Panc1 (cell line): ENCODE measurements at regions not wholly inside any gene's neighbourhood (a gene's known extent, or its start where the extent isn't known, plus 50 kb on each side); places are given as distances from the start of the nearest gene placed in this dataset.

Experiments
- ATAC-seq: fragments of 200-7000 bp; cut with Tn5 transposase; 2 replicates; pipeline ENCODE4 v1.9.1; 2020; ENCODE audit warnings: mild to moderate bottlenecking, moderate library complexity
- BruUV-seq: library from RNA; stranded (reverse); fragments of 400-500 nt; replicated peaks from 2 replicates; lab custom pipeline; 2021; lab: Mats Ljungman, UMichigan
- CTCF ChIA-PET: fragments of 300-600 bp; sonication (Branson Sonifier 250); formaldehyde crosslinking; loops from one replicate; lab custom pipeline; 2022; ENCODE audit warnings: antibody characterized with exemption; lab: Charles Lee
- POLR2A ChIA-PET: fragments of 300-600 bp; sonication (Branson Sonifier 250); formaldehyde crosslinking; loops from one replicate; lab custom pipeline; 2022; ENCODE audit warnings: antibody characterized with exemption; lab: Charles Lee
- DNase-seq: peaks from one replicate; pipeline ENCODE4 v3.0.0-alpha.2; 2010; ENCODE audit warnings: low read depth, low spot score
- H3K27ac ChIP-seq: 2 replicates; pipeline ENCODE4 v1.5.1; 2011; ENCODE audit warnings: mild to moderate bottlenecking, low read length, inconsistent platforms
- H3K27me3 ChIP-seq: fragments of 200-500 bp; sonication (Bioruptor generic); 2 replicates; pipeline ENCODE4 v1.6.0; 2014; ENCODE audit warnings: low read length, inconsistent platforms; ENCODE audit not compliant: control insufficient read depth, insufficient read depth
- H3K36me3 ChIP-seq: fragments of 200-500 bp; sonication (Bioruptor generic); 2 replicates; pipeline ENCODE4 v1.5.1; 2014; ENCODE audit warnings: inconsistent platforms, mild to moderate bottlenecking, low read length, moderate library complexity; ENCODE audit not compliant: control insufficient read depth, insufficient read depth
- H3K4me1 ChIP-seq: 2 replicates; pipeline ENCODE4 v1.5.1; 2011; ENCODE audit warnings: inconsistent platforms, mild to moderate bottlenecking, low read length, moderate library complexity; ENCODE audit not compliant: control insufficient read depth, insufficient read depth
- H3K4me3 ChIP-seq, 2 experiments: 2 replicates each; pipeline ENCODE4 v1.5.1; 2011 to 2012; ENCODE audit warnings: low read depth in 2 of 2, low read length in 2 of 2, mild to moderate bottlenecking in 2 of 2, inconsistent platforms in 1 of 2, moderate library complexity in 1 of 2
- H3K9me3 ChIP-seq: fragments of 200-500 bp; sonication (Bioruptor generic); 2 replicates; pipeline ENCODE4 v1.5.1; 2014; ENCODE audit warnings: low read depth, mild to moderate bottlenecking, inconsistent platforms, low read length, moderate library complexity; ENCODE audit not compliant: control insufficient read depth, insufficient read depth
- CTCF ChIP-seq: fragments of 450-650 bp; IDR thresholded peaks from 2 replicates; pipeline ENCODE4 v1.5.1; 2017; ENCODE audit warnings: mild to moderate bottlenecking
- POLR2AphosphoS5 ChIP-seq: IDR thresholded peaks from 2 replicates; pipeline ENCODE4 v1.6.1; 2012; ENCODE audit warnings: mild to moderate bottlenecking, low read depth, low read length, moderate library complexity
- REST ChIP-seq, 2 experiments: IDR thresholded peaks; 2 replicates each; pipeline ENCODE4 v1.6.1; 2011 to 2012; ENCODE audit warnings: low read depth in 2 of 2, control low read depth in 1 of 2, low read length in 1 of 2, mild to moderate bottlenecking in 1 of 2, moderate library complexity in 1 of 2; ENCODE audit not compliant: insufficient read depth in 1 of 2
- SIN3A ChIP-seq: IDR thresholded peaks from 2 replicates; pipeline ENCODE4 v1.6.1; 2012; ENCODE audit warnings: low read depth, mild to moderate bottlenecking, low read length, moderate library complexity, borderline replicate concordance; ENCODE audit not compliant: insufficient read depth
- TCF7L2 ChIP-seq: IDR thresholded peaks from 2 replicates; pipeline ENCODE4 v1.6.1; 2011; ENCODE audit warnings: mild to moderate bottlenecking, low read depth, low read length, inconsistent platforms
- in situ Hi-C: cut with HindIII; loops from 2 replicates; pipeline ENCODE4 v1.10.0; 2016; ENCODE audit warnings: low sequenced_read_pairs, low pct_unique_long_range_greater_than_20kb
- intact Hi-C: fragments of 100-400 bp; cut with micrococcal nuclease; formaldehyde crosslinking; loops from one replicate; pipeline ENCODE4 v1.10.0; 2022; ENCODE audit not compliant: unreplicated experiment

- Histone ChIP-seq H3K27me3 (no peaks in the 10 kb centered on the region), H3K9me3 (no peaks in the 10 kb centered on the region), H3K4me1 (no peaks in the 10 kb centered on the region), H3K4me3 (no peak overlapping the region), H3K36me3 (no peaks in the 10 kb centered on the region; the same call in 1 of the 2 replicates), H3K27ac (no peak overlapping the region)
- DNase-seq = no peak
- ATAC-seq = no peak
- TF ChIP-seq CTCF = no peak
- TF ChIP-seq SIN3A = no peak
- TF ChIP-seq TCF7L2 = no peak
- no peak for TF ChIP-seq REST (IDR thresholded peaks at IDR 0.05; ENCODE audit: insufficient read depth in 1 of 2, low read depth in 2 of 2, low read length in 1 of 2)
- no peak for TF ChIP-seq POLR2AphosphoS5
- in situ Hi-C loops = no loop called here
- ChIA-PET CTCF (no interaction called here), POLR2A (no interaction called here)
- no TSS peak for BruUV-seq
- intact Hi-C loops = no loop called here
Observed at GRCh38 chr1:239307886-239308285, 78.5 kb upstream of the CHRM3 start.

GRCh38 chr1:239306426-239306825 lies 79.9 kb upstream of the CHRM3 start:
- intact Hi-C loops = no loop called here
- BruUV-seq = no TSS peak
- ChIA-PET POLR2A (no interaction called here), CTCF (no interaction called here)
- H3K36me3 ChIP-seq = no peaks in the 10 kb centered on the region; the same call in 1 of the 2 replicates
- DNase-seq (no peak), ATAC-seq (no peak)
- no peak overlapping the region for H3K27ac ChIP-seq
- H3K27me3 ChIP-seq = no peaks in the 10 kb centered on the region
- H3K4me1 ChIP-seq = no peaks in the 10 kb centered on the region
- no peak overlapping the region for H3K4me3 ChIP-seq
- no peaks in the 10 kb centered on the region for H3K9me3 ChIP-seq
- TF ChIP-seq TCF7L2 (no peak), CTCF (no peak), SIN3A (no peak), REST (IDR thresholded peaks at IDR 0.05; ENCODE audit: insufficient read depth in 1 of 2, low read depth in 2 of 2, low read length in 1 of 2) (no peak), POLR2AphosphoS5 (no peak)
- in situ Hi-C loops = no loop called here
